ENCODE measurements at regions not wholly inside any gene's neighbourhood (a gene's known extent, or its start where the extent isn't known, plus 50 kb on each side); places are given as distances from the start of the nearest gene placed in this dataset.

GRCh38 chr7:28277364-28277763 lies 96.8 kb upstream of the JAZF1 start (continued):
- TF ChIP-seq ZNF462 (CRISPR knock-in tag; IDR thresholded peaks at IDR 0.05) (no peak), POLR2AphosphoS5 (IDR thresholded peaks at IDR 0.05; ENCODE audit: low read depth) (no peak), REST (IDR thresholded peaks at IDR 0.05; ENCODE audit: unreplicated experiment) (no peak), ETS1 (IDR thresholded peaks at IDR 0.05) (no peak)

- ATAC-seq, result no peak
Measured at GRCh38 chr7:28277958-28278357, 97.4 kb upstream of the JAZF1 start.

More at GRCh38 chr7:28277958-28278357, 97.4 kb upstream of the JAZF1 start:
- DNase-seq (ENCODE audit: low spot score), result no peak
- H3K27me3 Mint-ChIP-seq (ENCODE audit: insufficient read depth, low read depth, poor library complexity), result no peaks in the 10 kb centered on the region
- H3K36me3 ChIP-seq (ENCODE audit: insufficient read depth), result no peaks in the 10 kb centered on the region
- H3K79me2 ChIP-seq (replicated peaks; ENCODE audit: insufficient read depth), result no peaks in the 10 kb centered on the region
- TF ChIP-seq EZH2 (IDR thresholded peaks at IDR 0.05; ENCODE audit: low read depth, unreplicated experiment) (no peak), CTCF (conservative IDR thresholded peaks at IDR 0.05; ENCODE audit: low read depth in 2 of 2) (no peak), NANOG (IDR thresholded peaks at IDR 0.05; ENCODE audit: borderline replicate concordance) (no peak), ZNF114 (CRISPR knock-in tag; IDR thresholded peaks at IDR 0.05) (no peak), JUNB (IDR thresholded peaks at IDR 0.05; ENCODE audit: unreplicated experiment) (no peak), STAT1 (IDR thresholded peaks at IDR 0.05; ENCODE audit: unreplicated experiment) (no peak), CREB1 (CRISPR knock-in tag; IDR thresholded peaks at IDR 0.05; ENCODE audit: low read depth) (no peak), EZH2phosphoT487 (IDR thresholded peaks at IDR 0.05; ENCODE audit: unreplicated experiment) (no peak)
- peaks cover 5% of the 10 kb centered on the region for H3K9me3 Mint-ChIP-seq
- no peak overlapping the region for H3K4me2 ChIP-seq
- no peak overlapping the region for H2AFZ ChIP-seq
- H3K4me1 Mint-ChIP-seq, result no peaks in the 10 kb centered on the region; the same call in 2 of the 3 replicates
- no peak overlapping the region for H3K27ac ChIP-seq (ENCODE audit: low read depth)
- H4K20me1 ChIP-seq (replicated peaks; ENCODE audit: insufficient read depth), result no peaks in the 10 kb centered on the region
- H3F3A ChIP-seq (replicated peaks; ENCODE audit: low read depth), result no peaks in the 10 kb centered on the region
- H3K4me3 ChIP-seq, result no peak overlapping the region
- peaks cover 4% of the 10 kb centered on the region for H3K36me3 Mint-ChIP-seq (ENCODE audit: low read depth)
- H3K9me2 ChIP-seq (ENCODE audit: insufficient read depth), result 0 out of 2 replicates have a peak, but pooled peaks cover 10% of the 10 kb centered on the region
- no peaks in the 10 kb centered on the region for H3K4me1 ChIP-seq (ENCODE audit: insufficient read depth)
- H3K27me3 ChIP-seq (ENCODE audit: insufficient read depth), result no peaks in the 10 kb centered on the region
- no peak overlapping the region for H3K27ac Mint-ChIP-seq
- H3K4me3 Mint-ChIP-seq, result no peak overlapping the region

Data from GM23338 (cell line).